G401.6 (cell line): ENCODE measurements at regions not wholly inside any gene's neighbourhood (a gene's known extent, or its start where the extent isn't known, plus 50 kb on each side); places are given as distances from the start of the nearest gene placed in this dataset.
"Not testable (repeated sequence)": the region's sequence is repeated elsewhere in the genome, so short reads cannot be mapped to it uniquely, and the experiment has no call there.

Experiments used
- FAIRE-seq: peaks from 2 replicates; lab custom pipeline; 2012; peaks lifted over from hg19 to GRCh38; lab: Jason Lieb, UNC

DNA sequence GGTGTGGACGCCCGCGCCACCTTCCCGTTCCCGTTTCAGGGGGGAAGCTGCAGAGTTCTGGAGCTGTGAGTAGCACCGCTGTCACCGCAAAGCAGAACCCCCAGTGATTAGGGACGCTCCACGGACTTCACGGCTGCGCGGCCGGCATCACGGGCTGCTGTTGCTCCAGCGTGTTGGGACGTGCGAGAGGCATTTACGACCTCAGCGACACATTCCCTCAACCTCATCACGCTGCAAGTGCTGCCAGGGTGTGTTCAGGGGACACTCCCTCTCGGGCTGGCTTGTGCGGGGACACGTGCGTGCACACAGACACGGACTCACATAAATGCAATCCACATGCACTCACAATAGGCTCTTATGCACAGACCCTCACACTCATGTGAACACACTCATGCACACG lies 187.9 kb downstream of the NPIPB11 start:
- FAIRE-seq, result not testable (repeated sequence)

DNA sequence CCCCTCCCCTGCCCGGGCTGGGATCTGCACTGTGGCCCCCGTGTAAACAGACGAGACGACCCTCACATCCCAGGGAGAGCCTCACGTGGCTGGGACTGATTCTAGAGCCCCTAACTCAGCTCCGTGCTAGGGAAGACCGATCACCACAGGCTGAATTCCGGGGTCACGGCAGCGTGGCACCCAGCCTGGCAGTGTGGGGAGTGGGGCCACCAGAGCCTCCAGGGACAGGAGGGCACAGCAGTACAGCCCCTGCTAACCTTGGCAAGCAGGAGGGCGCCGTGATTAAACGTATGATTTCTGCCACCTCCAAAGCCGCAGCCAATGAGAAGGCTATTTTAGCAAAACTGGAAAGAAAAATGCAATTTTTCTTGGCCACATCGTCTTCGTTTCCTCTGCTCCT lies 188.3 kb downstream of the NPIPB11 start:
- not testable (repeated sequence) for FAIRE-seq

DNA sequence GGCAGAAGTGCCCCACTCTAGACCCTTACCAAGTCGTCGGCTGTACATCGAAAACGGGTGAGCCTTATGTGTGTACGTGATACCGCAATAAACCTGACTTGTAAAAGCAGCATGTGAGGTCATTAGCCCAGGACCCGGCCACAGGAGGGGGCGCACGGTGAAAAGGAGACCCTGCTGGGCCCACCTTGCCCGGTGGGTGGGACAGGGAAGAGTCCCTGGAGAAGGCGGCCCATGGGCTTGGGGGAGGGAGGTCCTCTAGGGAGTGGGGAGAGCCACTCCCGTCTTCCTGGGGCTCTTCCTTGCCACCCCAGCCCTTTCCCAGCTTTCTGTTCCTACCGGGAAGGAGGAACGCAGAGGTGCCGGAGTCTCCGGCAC lies 188.8 kb downstream of the NPIPB11 start:
- not testable (repeated sequence) for FAIRE-seq

DNA sequence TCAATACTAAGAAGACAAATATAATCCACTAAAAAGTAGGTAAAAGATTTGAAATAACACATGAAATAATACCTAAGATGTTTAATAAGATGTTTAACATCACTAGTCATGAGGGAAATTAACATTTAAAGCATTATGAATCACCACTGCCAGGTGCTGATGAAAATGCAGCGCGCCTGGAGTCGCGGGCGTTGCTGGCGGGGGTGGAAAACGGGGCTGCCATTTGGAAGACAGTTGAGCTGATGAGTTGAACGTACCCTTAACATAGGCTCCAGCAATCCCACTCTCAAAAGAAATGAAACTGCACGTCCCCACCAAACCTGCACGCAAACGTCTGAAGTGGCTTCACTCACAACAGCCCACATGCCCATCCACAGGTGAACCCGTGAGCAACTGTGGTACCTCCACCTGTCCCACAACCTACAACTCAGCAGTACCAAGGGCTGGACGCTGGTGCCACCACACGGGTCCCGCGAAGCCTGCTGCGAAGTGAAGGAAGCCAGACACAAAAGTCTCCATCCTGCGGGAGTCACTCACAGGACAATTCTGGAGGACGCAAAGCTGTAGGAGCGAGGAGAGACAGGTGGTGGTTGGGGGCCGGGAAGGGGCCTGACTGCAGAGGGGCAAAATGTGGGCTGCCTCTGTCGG lies 189.3 kb downstream of the NPIPB11 start:
- not testable (repeated sequence) for FAIRE-seq

DNA sequence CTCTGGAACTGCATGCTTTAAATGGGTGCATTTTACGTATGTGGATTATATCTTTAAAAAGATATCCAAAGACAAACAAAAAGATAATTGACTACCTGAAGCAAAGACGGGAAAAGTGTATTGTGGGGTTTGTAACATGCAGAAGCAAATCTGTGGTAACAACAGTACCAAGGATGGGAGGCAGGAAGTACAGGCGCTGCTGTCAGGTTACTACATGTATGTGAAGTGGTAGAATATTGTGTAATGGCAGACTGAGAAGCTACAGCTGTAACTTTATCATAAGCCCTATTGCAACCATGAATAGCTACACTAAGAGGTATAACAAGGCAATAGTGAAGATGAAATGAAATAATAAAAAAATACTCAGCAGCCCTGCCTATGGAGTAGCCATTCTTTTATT lies 192.7 kb downstream of the NPIPB11 start:
- FAIRE-seq, result not testable (repeated sequence)

DNA sequence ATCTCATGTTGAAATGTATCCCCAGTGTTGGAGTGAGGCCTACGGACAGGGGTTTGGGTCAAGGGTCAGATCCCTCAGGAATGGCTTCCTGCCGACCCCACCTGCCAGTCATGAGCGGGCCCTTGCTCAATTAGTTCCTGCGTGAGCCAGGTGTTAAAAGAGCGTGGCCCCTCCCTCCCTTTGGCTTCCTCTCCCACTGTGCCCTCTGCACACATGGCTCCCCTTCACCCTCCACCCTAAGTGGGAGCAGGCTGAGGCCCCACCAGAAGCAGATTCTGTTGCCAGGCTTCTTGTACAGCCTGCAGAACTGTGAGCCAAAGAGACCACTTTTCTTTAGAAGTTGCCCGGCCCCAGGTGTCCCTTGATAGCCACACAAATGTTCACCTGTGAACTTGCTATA lies 193.3 kb downstream of the NPIPB11 start:
- FAIRE-seq, result not testable (repeated sequence)

- not testable (repeated sequence) for FAIRE-seq
Observed at GRCh38 chr16:29212084-29213027, 194.2 kb downstream of the NPIPB11 start.

- FAIRE-seq, result not testable (repeated sequence)
Observed at GRCh38 chr16:29211456-29211855, 195.1 kb downstream of the NPIPB11 start.

DNA sequence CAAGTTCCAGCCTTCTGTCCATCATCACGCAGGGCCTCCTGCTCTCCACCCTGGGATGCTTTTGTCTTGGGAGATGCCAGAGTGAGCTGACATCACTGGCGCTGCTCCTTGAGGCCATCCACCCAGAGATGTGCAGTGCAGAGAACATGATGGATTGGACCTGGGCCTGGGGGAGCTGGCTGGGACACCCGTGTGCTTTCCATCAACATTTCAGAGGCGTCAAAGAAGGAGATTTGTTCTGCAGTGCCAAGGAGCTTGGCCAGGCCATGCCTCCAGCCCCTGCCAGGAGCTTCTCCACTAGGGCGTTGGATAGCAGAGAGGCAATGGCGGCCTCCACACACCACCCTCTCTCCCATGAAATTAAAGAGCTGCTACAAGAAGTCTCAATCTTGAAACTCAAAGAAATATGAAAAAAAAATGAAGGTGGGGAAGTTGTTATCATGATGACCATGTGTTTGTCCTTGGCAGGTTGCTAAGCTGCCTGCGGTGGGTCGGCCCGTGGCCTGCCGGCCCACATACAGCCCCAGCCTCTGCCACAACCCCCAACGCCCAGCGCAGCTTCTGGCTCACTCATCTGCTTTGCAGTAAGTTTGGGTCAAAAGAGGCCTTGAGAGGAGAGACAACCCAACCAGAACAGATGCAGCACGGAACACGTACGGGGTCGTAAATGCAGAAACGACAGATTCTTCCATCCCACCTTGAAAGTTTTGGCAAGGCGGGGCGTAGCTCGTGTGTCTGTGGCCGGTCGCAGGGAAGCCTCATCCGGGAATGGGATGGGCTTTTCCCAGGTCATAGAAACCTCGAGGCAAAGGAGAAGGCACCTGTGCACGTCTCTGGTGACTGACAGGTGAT lies 196.0 kb downstream of the NPIPB11 start:
- not testable (repeated sequence) for FAIRE-seq

GRCh38 chr16:29206120-29206519 lies 200.4 kb downstream of the NPIPB11 start:
- not testable (repeated sequence) for FAIRE-seq

DNA sequence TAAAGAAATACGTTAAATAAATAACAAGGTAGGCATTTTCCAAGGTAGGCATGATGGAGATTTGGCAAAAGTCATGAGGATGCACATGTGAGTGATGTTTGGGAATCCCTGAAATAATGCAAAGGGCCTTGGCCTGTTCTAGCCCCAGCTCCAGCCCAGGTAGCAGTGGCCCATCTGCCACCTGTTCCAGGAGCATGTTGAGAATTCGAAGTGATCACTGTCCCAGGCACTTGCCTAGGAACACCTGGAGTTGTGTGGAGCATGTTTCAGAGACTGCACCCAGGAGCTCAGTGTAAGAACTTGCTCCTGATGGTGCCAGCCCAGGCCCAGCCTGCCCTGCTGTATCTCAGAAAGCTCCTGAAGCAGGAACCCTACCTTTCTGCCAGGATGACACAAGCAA lies 201.4 kb downstream of the NPIPB11 start:
- FAIRE-seq, result not testable (repeated sequence)

DNA sequence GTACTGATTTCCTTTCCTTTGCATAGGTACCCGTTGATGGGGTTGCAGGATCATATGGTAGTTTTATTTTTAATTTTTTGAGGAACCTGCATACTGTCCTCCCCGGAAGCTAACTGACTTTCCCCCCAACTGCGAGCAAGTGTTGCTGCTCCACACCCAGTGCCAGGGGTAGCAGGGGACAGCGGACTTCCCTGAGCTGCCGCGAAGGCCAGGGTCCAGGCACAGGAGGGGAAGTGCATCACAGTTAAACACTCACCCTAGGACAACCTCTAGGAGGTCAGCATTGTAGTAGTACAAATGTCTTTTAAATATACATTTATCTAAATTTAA lies 201.7 kb downstream of the NPIPB11 start:
- no peak for FAIRE-seq

DNA sequence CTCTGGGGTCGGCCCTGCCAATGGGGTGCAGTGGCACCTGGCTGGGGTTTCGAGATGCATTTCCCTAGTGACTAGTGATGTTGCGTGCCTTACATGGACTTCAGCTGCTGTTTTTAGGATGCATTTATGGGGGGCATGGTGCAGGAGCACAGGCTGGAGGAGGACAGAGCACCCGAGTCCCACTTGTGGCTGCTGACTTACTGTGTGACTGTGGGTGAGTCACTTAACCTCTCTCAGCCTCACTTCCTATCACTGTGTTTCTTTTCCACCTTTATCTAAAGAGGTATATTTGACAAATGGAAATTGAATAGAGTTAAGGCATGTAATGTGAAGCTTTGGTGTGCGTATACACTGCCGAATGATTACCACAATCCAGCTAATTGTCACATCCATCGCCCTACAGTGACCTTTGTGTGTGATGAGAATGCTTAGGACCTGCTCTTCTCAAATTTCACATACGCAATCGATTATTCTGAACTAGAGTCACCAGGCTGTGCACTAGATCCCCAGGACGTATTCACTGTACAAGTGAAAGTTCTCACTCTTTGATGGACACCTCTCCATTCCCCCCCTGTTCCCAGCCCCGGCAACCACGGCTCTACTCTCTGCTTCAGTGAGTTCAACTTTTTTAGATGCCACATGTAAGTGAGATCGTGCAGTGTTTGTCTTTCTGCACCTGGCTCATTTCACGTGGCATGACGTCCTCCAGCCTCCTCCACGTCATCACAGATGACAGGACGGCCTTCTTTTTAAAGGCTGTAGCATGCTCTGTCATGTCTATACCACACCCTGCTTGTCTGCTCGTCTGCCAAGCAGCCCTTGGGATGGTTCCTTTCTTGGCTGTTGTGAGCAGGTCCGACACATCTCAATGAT lies 202.3 kb downstream of the NPIPB11 start:
- FAIRE-seq, result not testable (repeated sequence)

- FAIRE-seq, result not testable (repeated sequence)
Observed at GRCh38 chr16:29203046-29203932, 203.2 kb downstream of the NPIPB11 start.

DNA sequence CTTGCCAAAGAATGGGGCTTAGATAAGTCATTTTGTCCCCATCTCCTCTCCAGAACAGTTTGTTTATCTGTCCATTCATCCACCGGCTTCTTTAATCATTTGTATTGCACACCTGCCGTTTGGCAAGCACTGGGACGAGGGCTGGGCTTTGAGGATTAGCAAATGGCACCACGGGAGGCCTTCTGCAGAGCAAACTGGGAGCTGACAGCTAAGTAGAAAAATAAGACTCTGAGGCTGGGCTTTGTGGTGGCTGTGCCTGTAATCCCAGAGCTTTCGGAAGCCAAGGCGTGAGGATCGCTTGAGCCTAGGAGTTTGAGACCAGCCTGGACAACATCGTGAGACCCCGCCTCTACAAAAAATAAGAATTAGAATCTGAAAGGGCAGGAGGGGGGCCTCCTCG lies 203.9 kb downstream of the NPIPB11 start:
- not testable (repeated sequence) for FAIRE-seq

DNA sequence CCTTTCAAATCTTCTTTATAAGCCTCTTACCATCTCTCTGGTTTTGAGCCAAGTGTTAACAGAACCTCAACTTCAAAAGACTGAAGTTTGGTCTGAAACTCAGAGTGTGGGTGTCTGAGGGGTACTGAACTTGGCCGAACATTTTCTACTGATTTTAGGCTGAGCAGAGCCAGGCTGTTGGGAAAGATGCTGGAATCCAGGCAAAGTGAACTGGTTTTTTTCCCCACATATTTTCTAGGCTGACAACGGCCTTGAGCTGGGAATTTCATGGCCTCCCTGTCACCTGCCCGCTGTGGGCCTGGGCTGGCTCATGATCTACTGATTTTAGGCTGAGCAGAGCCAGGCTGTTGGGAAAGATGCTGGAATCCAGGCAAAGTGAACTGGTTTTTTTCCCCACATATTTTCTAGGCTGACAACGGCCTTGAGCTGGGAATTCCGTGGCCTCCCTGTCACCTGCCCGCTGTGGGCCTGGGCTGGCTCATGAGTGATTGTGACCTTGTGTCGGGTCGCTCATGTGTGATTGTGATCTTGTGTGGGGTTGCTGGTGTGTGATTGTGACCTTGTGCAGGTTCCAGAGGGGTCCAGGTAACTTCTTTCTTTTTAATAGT lies 204.4 kb downstream of the NPIPB11 start:
- FAIRE-seq, result not testable (repeated sequence)

DNA sequence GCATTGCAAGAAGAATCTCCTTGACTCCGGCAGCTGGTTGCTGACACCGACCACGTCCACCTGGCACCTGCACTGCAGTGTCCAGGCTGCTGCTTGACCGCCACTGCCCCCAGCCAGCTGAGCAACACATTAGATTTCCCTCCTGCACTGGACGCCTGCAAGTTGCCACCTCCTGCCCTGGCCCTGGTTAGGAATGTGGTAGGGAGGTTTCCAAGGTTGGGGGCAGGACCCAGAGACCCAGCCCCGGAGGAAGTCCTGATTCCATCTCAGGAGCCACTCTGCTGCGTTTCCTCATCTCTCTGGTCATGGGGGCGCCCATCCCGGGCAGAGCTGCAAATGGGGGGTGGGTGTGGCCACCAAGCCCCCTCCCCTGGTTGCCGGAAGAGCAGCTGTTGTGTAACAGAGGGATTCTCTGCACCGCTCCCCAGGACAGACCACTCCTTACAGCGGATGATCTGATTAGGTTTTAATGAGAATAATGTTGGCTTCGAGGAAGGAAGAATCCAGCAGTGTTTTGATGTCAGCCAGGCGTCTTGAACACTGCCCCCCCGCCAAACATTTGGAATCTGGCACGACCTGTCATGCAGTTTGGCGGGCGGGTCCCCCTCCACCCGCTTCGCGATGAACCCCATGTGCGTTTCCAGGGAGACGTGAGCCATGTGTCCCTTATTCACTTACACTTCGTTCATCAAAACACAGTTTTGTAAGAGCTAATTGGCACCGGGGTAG lies 205.1 kb downstream of the NPIPB11 start:
- not testable (repeated sequence) for FAIRE-seq

GRCh38 chr16:29200681-29201080 lies 205.8 kb downstream of the NPIPB11 start:
- FAIRE-seq, result not testable (repeated sequence)

- FAIRE-seq, result not testable (repeated sequence)
Observed at GRCh38 chr16:29200135-29200601, 206.3 kb downstream of the NPIPB11 start.
